A549 (cell line): ENCODE measurements at regions not wholly inside any gene's neighbourhood (a gene's known extent, or its start where the extent isn't known, plus 50 kb on each side); places are given as distances from the start of the nearest gene placed in this dataset.

ENCODE experiments used
- ATAC-seq, 2 experiments: fragments of 200-7000 bp in 1 of 2; fragments of >200 bp in 1 of 2; cut with Nextera tagmentation in 1 of 2; cut with Tn5 transposase in 1 of 2; 3 replicates each; pipeline versions ENCODE4 v1.8.0 to v1.9.1; 2018 to 2020; ENCODE audit warnings: mild to moderate bottlenecking in 1 of 2, moderate library complexity in 1 of 2
- CTCF ChIA-PET: fragments of 300-600 bp; sonication (Branson Sonifier 250); formaldehyde crosslinking; extraction: SDS; loops from one replicate; lab custom pipeline; 2021; ENCODE audit warnings: antibody characterized with exemption, inconsistent platforms; lab: Yijun Ruan, JAX
- POLR2A ChIA-PET: fragments of 350-600 bp; formaldehyde crosslinking; extraction: SDS; loops from one replicate; lab custom pipeline; 2021; ENCODE audit warnings: antibody characterized with exemption, inconsistent platforms; lab: Yijun Ruan, JAX
- DNase-seq, 2 experiments: peaks; one replicate each; pipeline versions ENCODE4 v3.0.0 to v3.0.0-alpha.2; 2011 to 2016; ENCODE audit warnings: low read depth in 1 of 2, low spot score in 1 of 2
- FAIRE-seq: peaks from 2 replicates; lab custom pipeline; 2011; peaks lifted over from hg19 to GRCh38; lab: Jason Lieb, UNC
- H3K27ac ChIP-seq, 2 experiments: fragments of >200 bp; sonication (Bioruptor Twin); formaldehyde crosslinking; 3 replicates each; pipeline ENCODE4 v1.5.1; 2016 to 2017
- H3K4me1 ChIP-seq: fragments of >200 bp; sonication (Bioruptor Twin); formaldehyde crosslinking; 3 replicates; pipeline ENCODE4 v1.6.1; 2016
- H3K4me2 ChIP-seq: fragments of >200 bp; sonication (Bioruptor Twin); formaldehyde crosslinking; 3 replicates; pipeline ENCODE4 v1.6.1; 2016
- H3K4me3 ChIP-seq: fragments of >200 bp; sonication (Bioruptor Twin); formaldehyde crosslinking; 3 replicates; pipeline ENCODE4 v1.5.1; 2016
- H3K9me3 ChIP-seq: fragments of >200 bp; sonication (Bioruptor Twin); formaldehyde crosslinking; 3 replicates; pipeline ENCODE4 v1.6.1; 2016
- BHLHE40 ChIP-seq: IDR thresholded peaks from 2 replicates; pipeline ENCODE4 v1.6.1; 2012; ENCODE audit warnings: low read depth, low read length, inconsistent platforms
- CHD2 ChIP-seq: fragments of 150-350 bp; IDR thresholded peaks from 2 replicates; pipeline ENCODE4 v1.6.1; 2014; ENCODE audit warnings: low read length; ENCODE audit not compliant: partially characterized antibody
- EHMT2 ChIP-seq: fragments of 200-600 bp; sonication (generic); IDR thresholded peaks from 2 replicates; pipeline ENCODE4 v1.6.1; 2016; ENCODE audit warnings: antibody characterized with exemption, low read depth, mild to moderate bottlenecking, moderate library complexity
- ELK1 ChIP-seq: fragments of 150-350 bp; IDR thresholded peaks from 2 replicates; pipeline ENCODE4 v1.6.1; 2014; ENCODE audit warnings: low read depth, mild to moderate bottlenecking, low read length
- FOSB ChIP-seq: fragments of 250-450 bp; sonication (Bioruptor Pico); IDR thresholded peaks from 2 replicates; pipeline ENCODE4 v1.5.0; 2020; ENCODE audit warnings: mild to moderate bottlenecking, moderate library complexity
- FOSL2 ChIP-seq, 2 experiments: fragments of 450-650 bp in 1 of 2; fragments of >200 bp in 1 of 2; sonication (Bioruptor Twin) in 1 of 2; formaldehyde crosslinking; IDR thresholded peaks; 2 replicates each; pipeline versions ENCODE4 v1.5.0 to v1.6.1; 2016 to 2020; ENCODE audit warnings: mild to moderate bottlenecking in 1 of 2, moderate library complexity in 1 of 2
- FOXS1 ChIP-seq: fragments of 250-450 bp; sonication (Bioruptor Pico); IDR thresholded peaks from 2 replicates; pipeline ENCODE4 v1.5.0; 2020; ENCODE audit warnings: mild to moderate bottlenecking, moderate library complexity
- GATA3 ChIP-seq: IDR thresholded peaks from 2 replicates; pipeline ENCODE4 v1.6.1; 2012; ENCODE audit warnings: borderline replicate concordance
- HMGXB4 ChIP-seq: fragments of 250-450 bp; sonication (Bioruptor Pico); IDR thresholded peaks from 2 replicates; pipeline ENCODE4 v1.5.0; 2021; ENCODE audit warnings: mild to moderate bottlenecking, moderate library complexity, borderline replicate concordance
- HOXA7 ChIP-seq: fragments of 250-450 bp; sonication (Bioruptor Pico); IDR thresholded peaks from 2 replicates; pipeline ENCODE4 v1.5.0; 2020; ENCODE audit warnings: mild to moderate bottlenecking, moderate library complexity
- HOXB13 ChIP-seq: fragments of 250-450 bp; sonication (Bioruptor Pico); IDR thresholded peaks from 2 replicates; pipeline ENCODE4 v1.5.0; 2020; ENCODE audit warnings: low read depth, mild to moderate bottlenecking, moderate library complexity
- JUN ChIP-seq, 2 experiments: fragments of >200 bp; sonication (Bioruptor Twin); formaldehyde crosslinking; IDR thresholded peaks; 2 replicates in 1 of 2; 3 replicates in 1 of 2; pipeline ENCODE4 v1.6.1; 2016 to 2017
- KDM5A ChIP-seq: fragments of 200-600 bp; sonication (generic); IDR thresholded peaks from 2 replicates; pipeline ENCODE4 v1.6.1; 2016; ENCODE audit warnings: antibody characterized with exemption, mild to moderate bottlenecking
- MAX ChIP-seq: IDR thresholded peaks from 2 replicates; pipeline ENCODE4 v1.6.1; 2012
- MYC ChIP-seq: IDR thresholded peaks from 2 replicates; pipeline ENCODE4 v1.6.1; 2012; ENCODE audit warnings: mild to moderate bottlenecking, inconsistent platforms, low read length, improper control_type of control experiment, borderline replicate concordance
- POLR2A ChIP-seq: IDR thresholded peaks from 2 replicates; pipeline ENCODE4 v1.6.1; 2012; ENCODE audit warnings: mild to moderate bottlenecking, low read length
- POLR2AphosphoS2 ChIP-seq: conservative IDR thresholded peaks from 2 replicates; pipeline ENCODE4 v1.6.1; 2012; ENCODE audit warnings: low read length, improper control_type of control experiment, inconsistent platforms
- RAD21 ChIP-seq, 2 experiments: fragments of >200 bp in 1 of 2; sonication (Bioruptor Twin) in 1 of 2; formaldehyde crosslinking in 1 of 2; IDR thresholded peaks in 1 of 2; conservative IDR thresholded peaks in 1 of 2; 2 replicates in 1 of 2; 3 replicates in 1 of 2; pipeline ENCODE4 v1.6.1; 2012 to 2018; ENCODE audit warnings: inconsistent platforms in 1 of 2
- RARB ChIP-seq: fragments of 250-450 bp; sonication (Bioruptor Pico); IDR thresholded peaks from 2 replicates; pipeline ENCODE4 v1.8.0; 2021; ENCODE audit warnings: mild to moderate bottlenecking, moderate library complexity
- RNF2 ChIP-seq: fragments of 200-600 bp; sonication (generic); IDR thresholded peaks from 2 replicates; pipeline ENCODE4 v1.6.1; 2016; ENCODE audit warnings: low read depth, mild to moderate bottlenecking, antibody characterized with exemption, moderate library complexity, borderline replicate concordance
- TP53 ChIP-seq: fragments of 250-450 bp; sonication (Bioruptor Pico); IDR thresholded peaks from 2 replicates; pipeline ENCODE4 v1.5.0; 2021; ENCODE audit warnings: mild to moderate bottlenecking, moderate library complexity
- USF2 ChIP-seq: fragments of 450-650 bp; IDR thresholded peaks from 2 replicates; pipeline ENCODE4 v1.6.1; 2014; ENCODE audit warnings: antibody characterized with exemption
- ZC3H11A ChIP-seq: fragments of 450-650 bp; IDR thresholded peaks from 2 replicates; pipeline ENCODE4 v1.6.1; 2014; ENCODE audit warnings: antibody characterized with exemption, mild to moderate bottlenecking
- ZFP36 ChIP-seq: fragments of 450-650 bp; IDR thresholded peaks from 2 replicates; pipeline ENCODE4 v1.6.1; 2014; ENCODE audit warnings: borderline replicate concordance; ENCODE audit not compliant: partially characterized antibody
- ZNF302 ChIP-seq: fragments of 250-450 bp; sonication (Bioruptor Pico); IDR thresholded peaks from 2 replicates; pipeline ENCODE4 v1.9.0; 2021; ENCODE audit warnings: inconsistent platforms, mild to moderate bottlenecking, moderate library complexity
- ZSCAN20 ChIP-seq: fragments of 250-450 bp; sonication (Bioruptor Pico); IDR thresholded peaks from 2 replicates; pipeline ENCODE4 v1.8.0; 2022; ENCODE audit warnings: mild to moderate bottlenecking, moderate library complexity
- WGBS: methylation state at CpG from one replicate; pipeline ENCODE4 v1.1.6; 2017; ENCODE audit errors: missing lambda C conversion rate; 5-methylcytosine and 5-hydroxymethylcytosine counted together
- TF ChIP-seq, protein P1 (sequence below): fragments of >200 bp; sonication (Bioruptor Twin); formaldehyde crosslinking; IDR thresholded peaks from 3 replicates; pipeline ENCODE4 v1.6.1; 2016
- TF ChIP-seq, protein P2 (sequence below): fragments of 250-450 bp; sonication (Bioruptor Pico); IDR thresholded peaks from 2 replicates; pipeline ENCODE4 v1.5.0; 2020; ENCODE audit warnings: low read depth, mild to moderate bottlenecking, moderate library complexity
- TF ChIP-seq, protein P3 (sequence below): fragments of >200 bp; sonication (Bioruptor Twin); formaldehyde crosslinking; IDR thresholded peaks from 3 replicates; pipeline ENCODE4 v1.5.1; 2016

DNA sequence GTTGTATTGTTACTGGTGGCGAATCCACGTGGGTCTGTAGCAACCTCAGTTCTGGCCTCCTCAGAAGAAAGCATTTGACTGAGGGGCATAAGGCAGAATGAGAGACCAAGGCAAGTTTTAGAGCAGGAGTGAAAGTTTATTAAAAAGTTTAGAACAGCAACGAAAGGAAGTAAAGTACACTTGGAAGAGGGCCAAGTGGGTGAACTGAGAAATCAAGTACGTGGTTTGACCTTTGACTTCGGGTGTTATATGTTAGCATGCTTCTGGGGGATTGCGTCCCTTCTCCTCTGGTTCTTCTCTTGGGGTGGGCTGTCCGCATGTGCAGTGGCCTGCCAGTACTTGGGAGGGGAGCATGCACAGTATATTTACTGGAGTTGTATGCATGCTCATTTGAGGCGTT lies 232.7 kb upstream of the GATB start:
- CTCF ChIA-PET, result no interaction called here
- DNase-seq, result no peak
- H3K4me3 ChIP-seq, result no peak overlapping the region
- 50% methylated on average over 8 of the region's 8 CpGs for whole genome bisulfite sequencing
- H3K9me3 ChIP-seq, result no peaks in the 10 kb centered on the region
- no peaks in the 10 kb centered on the region for H3K4me1 ChIP-seq
- TF ChIP-seq ZC3H11A, result no peak
- TF ChIP-seq BHLHE40, result no peak
- no peak for TF ChIP-seq POLR2A
- TF ChIP-seq JUN (IDR thresholded peaks at IDR 0.05), result no peak
- TF ChIP-seq HOXA7 (CRISPR knock-in tag), result no peak
- no peak for TF ChIP-seq RARB (CRISPR knock-in tag)
- no peak for TF ChIP-seq ELK1
- TF ChIP-seq HMGXB4 (CRISPR knock-in tag), result no peak
- no peak for TF ChIP-seq ZNF302 (CRISPR knock-in tag)
- no peak for TF ChIP-seq CHD2
- no peak for TF ChIP-seq MYC
- TF ChIP-seq, protein P1, sequence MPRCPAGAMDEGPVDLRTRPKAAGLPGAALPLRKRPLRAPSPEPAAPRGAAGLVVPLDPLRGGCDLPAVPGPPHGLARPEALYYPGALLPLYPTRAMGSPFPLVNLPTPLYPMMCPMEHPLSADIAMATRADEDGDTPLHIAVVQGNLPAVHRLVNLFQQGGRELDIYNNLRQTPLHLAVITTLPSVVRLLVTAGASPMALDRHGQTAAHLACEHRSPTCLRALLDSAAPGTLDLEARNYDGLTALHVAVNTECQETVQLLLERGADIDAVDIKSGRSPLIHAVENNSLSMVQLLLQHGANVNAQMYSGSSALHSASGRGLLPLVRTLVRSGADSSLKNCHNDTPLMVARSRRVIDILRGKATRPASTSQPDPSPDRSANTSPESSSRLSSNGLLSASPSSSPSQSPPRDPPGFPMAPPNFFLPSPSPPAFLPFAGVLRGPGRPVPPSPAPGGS, result no peak
- no peak for TF ChIP-seq FOSL2 (IDR thresholded peaks at IDR 0.05)
- no peak for TF ChIP-seq FOSL2 (CRISPR knock-in tag; IDR thresholded peaks at IDR 0.05)
- TF ChIP-seq ZFP36, result no peak
- no peak for TF ChIP-seq TP53 (CRISPR knock-in tag)
- TF ChIP-seq MAX, result no peak
- TF ChIP-seq, protein P2, sequence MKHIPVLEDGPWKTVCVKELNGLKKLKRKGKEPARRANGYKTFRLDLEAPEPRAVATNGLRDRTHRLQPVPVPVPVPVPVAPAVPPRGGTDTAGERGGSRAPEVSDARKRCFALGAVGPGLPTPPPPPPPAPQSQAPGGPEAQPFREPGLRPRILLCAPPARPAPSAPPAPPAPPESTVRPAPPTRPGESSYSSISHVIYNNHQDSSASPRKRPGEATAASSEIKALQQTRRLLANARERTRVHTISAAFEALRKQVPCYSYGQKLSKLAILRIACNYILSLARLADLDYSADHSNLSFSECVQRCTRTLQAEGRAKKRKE (CRISPR knock-in tag), result no peak
- TF ChIP-seq, all 56 proteins: peak for 0
- Histone ChIP-seq H3K4me2 (no peak overlapping the region), H3K27ac (no peak overlapping the region)
- ATAC-seq (no peak), FAIRE-seq (no peak)
- POLR2A ChIA-PET, result no interaction called here

DNA sequence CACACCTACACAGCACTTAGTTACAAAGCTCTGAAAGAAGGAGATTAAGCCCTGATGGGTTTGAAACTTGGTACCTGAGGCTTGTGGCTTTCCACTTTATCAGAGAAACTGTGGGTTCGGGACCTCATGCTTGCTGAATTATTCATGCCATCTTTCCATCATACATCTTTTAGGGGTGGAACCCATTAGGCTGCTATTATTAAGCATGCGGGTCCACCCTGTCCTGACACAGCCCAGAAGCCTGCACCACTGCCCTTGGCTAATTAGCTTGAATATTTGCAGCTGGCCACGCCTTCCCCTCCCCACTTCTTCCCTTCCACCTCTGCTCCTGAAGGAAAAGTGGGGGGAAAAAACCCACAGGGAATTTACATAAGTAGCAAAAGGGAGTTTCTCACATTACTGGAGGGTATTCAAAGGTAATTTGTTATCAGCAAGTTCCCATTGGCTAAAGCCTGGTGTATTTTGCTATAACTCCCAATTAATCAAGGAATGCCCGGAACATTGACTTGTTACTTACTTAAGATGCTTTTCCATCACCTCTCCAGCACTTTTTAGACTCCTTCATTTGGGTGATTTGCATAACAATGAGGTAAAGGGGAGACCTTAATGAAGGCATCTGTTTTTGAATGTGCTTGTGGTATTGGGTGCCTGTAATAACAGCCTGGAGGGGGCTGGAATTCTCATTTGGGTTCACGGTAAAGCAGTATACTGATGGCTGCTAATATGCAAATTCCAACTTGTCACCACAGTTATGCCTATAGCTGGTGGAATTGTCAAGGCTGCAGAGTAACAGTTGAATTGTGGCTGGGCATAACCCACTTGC lies 231.7 kb upstream of the GATB start:
- no peak for DNase-seq
- no peak for TF ChIP-seq EHMT2
- TF ChIP-seq POLR2AphosphoS2, result no peak
- no peak for TF ChIP-seq ZSCAN20
- no peak for TF ChIP-seq FOXS1 (CRISPR knock-in tag)
- no peak for TF ChIP-seq BHLHE40
- no peak for TF ChIP-seq RAD21 (conservative IDR thresholded peaks at IDR 0.05 in 1 of 2, IDR thresholded peaks at IDR 0.05 in 1 of 2)
- TF ChIP-seq RNF2, result no peak
- TF ChIP-seq FOSB, result no peak
- TF ChIP-seq, protein P3, sequence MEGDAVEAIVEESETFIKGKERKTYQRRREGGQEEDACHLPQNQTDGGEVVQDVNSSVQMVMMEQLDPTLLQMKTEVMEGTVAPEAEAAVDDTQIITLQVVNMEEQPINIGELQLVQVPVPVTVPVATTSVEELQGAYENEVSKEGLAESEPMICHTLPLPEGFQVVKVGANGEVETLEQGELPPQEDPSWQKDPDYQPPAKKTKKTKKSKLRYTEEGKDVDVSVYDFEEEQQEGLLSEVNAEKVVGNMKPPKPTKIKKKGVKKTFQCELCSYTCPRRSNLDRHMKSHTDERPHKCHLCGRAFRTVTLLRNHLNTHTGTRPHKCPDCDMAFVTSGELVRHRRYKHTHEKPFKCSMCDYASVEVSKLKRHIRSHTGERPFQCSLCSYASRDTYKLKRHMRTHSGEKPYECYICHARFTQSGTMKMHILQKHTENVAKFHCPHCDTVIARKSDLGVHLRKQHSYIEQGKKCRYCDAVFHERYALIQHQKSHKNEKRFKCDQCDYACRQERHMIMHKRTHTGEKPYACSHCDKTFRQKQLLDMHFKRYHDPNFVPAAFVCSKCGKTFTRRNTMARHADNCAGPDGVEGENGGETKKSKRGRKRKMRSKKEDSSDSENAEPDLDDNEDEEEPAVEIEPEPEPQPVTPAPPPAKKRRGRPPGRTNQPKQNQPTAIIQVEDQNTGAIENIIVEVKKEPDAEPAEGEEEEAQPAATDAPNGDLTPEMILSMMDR, result no peak
- TF ChIP-seq HOXB13 (CRISPR knock-in tag), result no peak
- no peak for TF ChIP-seq KDM5A
- no peak for TF ChIP-seq ZC3H11A
- TF ChIP-seq GATA3, result no peak
- TF ChIP-seq USF2, result no peak

More for the DNA sequence above, 231.7 kb upstream of the GATB start:
- no peak overlapping the region for H3K4me3 ChIP-seq
- ChIA-PET POLR2A (no interaction called here), CTCF (no interaction called here)
- FAIRE-seq (no peak), ATAC-seq (no peak)
- no peak overlapping the region for H3K4me2 ChIP-seq
- H3K27ac ChIP-seq, result no peak overlapping the region
- no peaks in the 10 kb centered on the region for H3K9me3 ChIP-seq
- WGBS, result 62% methylated on average over 5 of the region's 5 CpGs
- H3K4me1 ChIP-seq, result no peaks in the 10 kb centered on the region
